H9 (cell line): ENCODE measurements at regions not wholly inside any gene's neighbourhood (a gene's known extent, or its start where the extent isn't known, plus 50 kb on each side); places are given as distances from the start of the nearest gene placed in this dataset.

ENCODE experiments used
- DNase-seq: peaks from one replicate; pipeline ENCODE4 v3.0.0-alpha.2; 2017
- H2AFZ ChIP-seq: one replicate; pipeline ENCODE4 v1.6.1; 2013; ENCODE audit warnings: mild to moderate bottlenecking, low read length, control low read depth, moderate library complexity
- H2AK5ac ChIP-seq: 2 replicates; pipeline ENCODE4 v1.6.1; 2013; ENCODE audit warnings: low read length, control low read depth, mixed read lengths; ENCODE audit not compliant: insufficient read length
- H2BK120ac ChIP-seq: one replicate; pipeline ENCODE4 v1.6.1; 2013; ENCODE audit warnings: low read depth, mild to moderate bottlenecking, low read length, control low read depth, inconsistent platforms; ENCODE audit not compliant: poor library complexity, severe bottlenecking
- H2BK12ac ChIP-seq: 2 replicates; pipeline ENCODE4 v1.6.1; 2013; ENCODE audit warnings: low read length, control low read depth, mixed read lengths, low read depth; ENCODE audit not compliant: insufficient read length
- H2BK15ac ChIP-seq: 2 replicates; pipeline ENCODE4 v1.6.1; 2013; ENCODE audit warnings: low read depth, low read length, control low read depth
- H2BK20ac ChIP-seq: one replicate; pipeline ENCODE4 v1.6.1; 2013; ENCODE audit warnings: low read depth, mild to moderate bottlenecking, low read length, control low read depth, inconsistent platforms; ENCODE audit not compliant: poor library complexity, severe bottlenecking
- H2BK5ac ChIP-seq: 2 replicates; pipeline ENCODE4 v1.6.1; 2013; ENCODE audit warnings: low read length, control low read depth, mixed read lengths; ENCODE audit not compliant: insufficient read length
- H3K14ac ChIP-seq: 2 replicates; pipeline ENCODE4 v1.6.1; 2013; ENCODE audit warnings: low read length, control low read depth; ENCODE audit not compliant: insufficient read depth
- H3K18ac ChIP-seq: 2 replicates; pipeline ENCODE4 v1.6.1; 2013; ENCODE audit warnings: low read depth, mild to moderate bottlenecking, mixed read lengths, low read length, control low read depth; ENCODE audit not compliant: insufficient read length
- H3K23ac ChIP-seq: 2 replicates; pipeline ENCODE4 v1.6.1; 2013; ENCODE audit warnings: low read length, control low read depth, mixed read lengths, low read depth; ENCODE audit not compliant: insufficient read length
- H3K23me2 ChIP-seq: 2 replicates; pipeline ENCODE4 v1.6.1; 2013; ENCODE audit warnings: low read depth, mild to moderate bottlenecking, mixed read lengths, low read length, control low read depth; ENCODE audit not compliant: insufficient read length, poor library complexity, severe bottlenecking
- H3K27ac ChIP-seq: 2 replicates; pipeline ENCODE4 v1.5.1; 2013; ENCODE audit warnings: low read length, control low read depth, mixed read lengths, low read depth; ENCODE audit not compliant: insufficient read length
- H3K27me3 ChIP-seq: 2 replicates; pipeline ENCODE4 v1.6.1; 2013; ENCODE audit warnings: low read length, control low read depth, inconsistent platforms; ENCODE audit not compliant: insufficient read depth
- H3K4ac ChIP-seq: 2 replicates; pipeline ENCODE4 v1.6.1; 2013; ENCODE audit warnings: low read depth, mild to moderate bottlenecking, control low read depth, inconsistent platforms, low read length, moderate library complexity
- H3K4me1 ChIP-seq: 2 replicates; pipeline ENCODE4 v1.6.1; 2013; ENCODE audit warnings: low read length, control low read depth, inconsistent platforms; ENCODE audit not compliant: insufficient read depth
- H3K4me2 ChIP-seq: 2 replicates; pipeline ENCODE4 v1.6.1; 2013; ENCODE audit warnings: low read length, control low read depth, mixed read lengths; ENCODE audit not compliant: insufficient read length, insufficient read depth
- H3K56ac ChIP-seq: 2 replicates; pipeline ENCODE4 v1.6.1; 2013; ENCODE audit warnings: low read depth, mild to moderate bottlenecking, mixed read lengths, low read length, control low read depth; ENCODE audit not compliant: insufficient read length
- H3K79me1 ChIP-seq: 2 replicates; pipeline ENCODE4 v1.6.1; 2013; ENCODE audit warnings: low read depth, mild to moderate bottlenecking, moderate library complexity, low read length, control low read depth, inconsistent platforms; ENCODE audit not compliant: insufficient read depth, poor library complexity, severe bottlenecking
- H3K79me2 ChIP-seq: 2 replicates; pipeline ENCODE4 v1.6.1; 2013; ENCODE audit warnings: low read length, control low read depth, inconsistent platforms; ENCODE audit not compliant: insufficient read depth
- H3K9ac ChIP-seq: 2 replicates; pipeline ENCODE4 v1.6.1; 2013; ENCODE audit warnings: low read length, control low read depth, mixed read lengths; ENCODE audit not compliant: insufficient read length; ENCODE audit errors: extremely low read depth
- H3K9me3 ChIP-seq: one replicate; pipeline ENCODE4 v1.6.1; 2013; ENCODE audit warnings: low read depth, low read length, inconsistent platforms; ENCODE audit not compliant: control insufficient read depth
- H3T11ph ChIP-seq: one replicate; pipeline ENCODE4 v1.6.1; 2013; ENCODE audit warnings: mild to moderate bottlenecking, low read length, control low read depth, inconsistent platforms
- H4K20me1 ChIP-seq: one replicate; pipeline ENCODE4 v1.6.1; 2013; ENCODE audit not compliant: control insufficient read depth, insufficient read length, insufficient read depth
- H4K5ac ChIP-seq: 2 replicates; pipeline ENCODE4 v1.6.1; 2013; ENCODE audit warnings: low read depth, mild to moderate bottlenecking, mixed read lengths, low read length, control low read depth; ENCODE audit not compliant: insufficient read length
- H4K8ac ChIP-seq: replicated peaks from 2 replicates; pipeline ENCODE4 v1.6.1; 2013; ENCODE audit warnings: low read length, control low read depth, mixed read lengths, low read depth; ENCODE audit not compliant: insufficient read length
- H4K91ac ChIP-seq: 2 replicates; pipeline ENCODE4 v1.6.1; 2013; ENCODE audit warnings: low read depth, mild to moderate bottlenecking, moderate library complexity, mixed read lengths, low read length, control low read depth; ENCODE audit not compliant: insufficient read length
- H3K27ac Mint-ChIP-seq, 3 experiments: 2 replicates in 2 of 3; 3 replicates in 1 of 3; pipeline ENCODE4 v1.8.0; 2020 to 2021; ENCODE audit warnings: mixed read lengths in 3 of 3, mild to moderate bottlenecking in 1 of 3, moderate library complexity in 1 of 3
- H3K27me3 Mint-ChIP-seq: 2 replicates; pipeline ENCODE4 v1.8.0; 2021; ENCODE audit warnings: low read depth, mild to moderate bottlenecking, moderate library complexity, mixed read lengths
- H3K36me3 Mint-ChIP-seq, 3 experiments: 2 replicates in 2 of 3; 3 replicates in 1 of 3; pipeline ENCODE4 v1.8.0; 2020 to 2021; ENCODE audit warnings: low read depth in 3 of 3, mixed read lengths in 3 of 3; ENCODE audit not compliant: insufficient read depth in 1 of 3
- H3K4me1 Mint-ChIP-seq, 2 experiments: 2 replicates each; pipeline ENCODE4 v1.8.0; 2020; ENCODE audit warnings: mixed read lengths in 2 of 2
- H3K4me3 Mint-ChIP-seq, 2 experiments: 2 replicates in 1 of 2; 3 replicates in 1 of 2; pipeline ENCODE4 v1.8.0; 2020 to 2021; ENCODE audit warnings: mild to moderate bottlenecking in 2 of 2, mixed read lengths in 2 of 2, moderate library complexity in 1 of 2
- H3K9me3 Mint-ChIP-seq, 2 experiments: 2 replicates in 1 of 2; 3 replicates in 1 of 2; pipeline ENCODE4 v1.8.0; 2020; ENCODE audit warnings: mild to moderate bottlenecking in 2 of 2, mixed read lengths in 2 of 2, moderate library complexity in 1 of 2
- CTCF ChIP-seq: fragments of 200-600 bp; sonication (generic); conservative IDR thresholded peaks from 3 replicates; pipeline ENCODE4 v1.8.0; 2021; ENCODE audit warnings: antibody characterized with exemption, mild to moderate bottlenecking
- WGBS: extraction: QIAGEN DNeasy Blood & Tissue Kit; methylation state at CpG from one replicate; pipeline ENCODE4 v1.1.7; 2013; ENCODE audit warnings: missing lambda C conversion rate, low lambda C conversion rate, mixed read lengths; ENCODE audit not compliant: insufficient read length; ENCODE audit errors: extremely low coverage; 5-methylcytosine and 5-hydroxymethylcytosine counted together

- no peak overlapping the region for H3K4me3 Mint-ChIP-seq
- no peak overlapping the region for H3K18ac ChIP-seq
- H4K20me1 ChIP-seq, result no peaks in the 10 kb centered on the region
- peak; percentile 88 for DNase-seq
- peaks cover 12% of the 10 kb centered on the region for H3K27me3 Mint-ChIP-seq
- H3K27me3 ChIP-seq, result no peaks in the 10 kb centered on the region
- no peaks in the 10 kb centered on the region for H3K79me2 ChIP-seq
- no peak overlapping the region for H2BK20ac ChIP-seq
- H3K9me3 Mint-ChIP-seq, result no peaks in the 10 kb centered on the region; a peak in 2 of 5 replicates
- no peak overlapping the region for H3K14ac ChIP-seq
- no peak overlapping the region for H3K4me2 ChIP-seq
- H3K56ac ChIP-seq, result no peak overlapping the region
- no peaks in the 10 kb centered on the region for H3K4me1 ChIP-seq
- H3K79me1 ChIP-seq, result no peaks in the 10 kb centered on the region
- H2AK5ac ChIP-seq, result no peak overlapping the region
- H3K23me2 ChIP-seq, result no peaks in the 10 kb centered on the region
- H3K27ac ChIP-seq, result no peak overlapping the region
- WGBS, result no CpG with 5 or more reads among the region's 11 CpGs
- H3K4ac ChIP-seq, result no peak overlapping the region
- H2BK15ac ChIP-seq, result no peak overlapping the region
- H4K91ac ChIP-seq, result no peak overlapping the region
- no peak overlapping the region for H2BK120ac ChIP-seq
- H4K5ac ChIP-seq, result no peak overlapping the region
- H3K9ac ChIP-seq, result no peak overlapping the region
- TF ChIP-seq CTCF, result peak; percentile 96
- no peak overlapping the region for H3K27ac Mint-ChIP-seq
- no peak overlapping the region for H2BK5ac ChIP-seq
- H3K9me3 ChIP-seq, result no peaks in the 10 kb centered on the region
- no peak overlapping the region for H3K23ac ChIP-seq
- H2AFZ ChIP-seq, result no peak overlapping the region
- no peaks in the 10 kb centered on the region for H3K36me3 Mint-ChIP-seq
- no peak overlapping the region for H3T11ph ChIP-seq
- peaks cover 26 to 28% of the 10 kb centered on the region in 2 experiments for H3K4me1 Mint-ChIP-seq
- no peak overlapping the region for H4K8ac ChIP-seq
- no peak overlapping the region for H2BK12ac ChIP-seq
These were observed 114.0 kb downstream of the C16orf95 start for GRCh38 chr16:87203060-87203656.
